IPS-15b (cell line): ENCODE measurements at regions not wholly inside any gene's neighbourhood (a gene's known extent, or its start where the extent isn't known, plus 50 kb on each side); places are given as distances from the start of the nearest gene placed in this dataset.
A peak's percentile ranks its signal among the peaks of the same experiment; 100 is the strongest.
"Not testable (repeated sequence)": the region's sequence is repeated elsewhere in the genome, so short reads cannot be mapped to it uniquely, and the experiment has no call there.

ENCODE experiments used
- H3K27me3 ChIP-seq: one replicate; pipeline ENCODE4 v1.6.1; 2013; ENCODE audit warnings: low read length; ENCODE audit not compliant: control insufficient read depth, insufficient read depth
- H3K36me3 ChIP-seq: one replicate; pipeline ENCODE4 v1.6.1; 2013; ENCODE audit warnings: low read length; ENCODE audit not compliant: control insufficient read depth, insufficient read depth
- H3K4me1 ChIP-seq: one replicate; pipeline ENCODE4 v1.6.1; 2013; ENCODE audit warnings: mild to moderate bottlenecking, low read length; ENCODE audit not compliant: control insufficient read depth, insufficient read depth
- H3K4me3 ChIP-seq: one replicate; pipeline ENCODE4 v1.5.1; 2013; ENCODE audit warnings: low read depth, low read length
- H3K9ac ChIP-seq: one replicate; pipeline ENCODE4 v1.6.1; 2013; ENCODE audit warnings: low read depth, mild to moderate bottlenecking, low read length
- H3K9me3 ChIP-seq: one replicate; pipeline ENCODE4 v1.6.1; 2013; ENCODE audit warnings: mild to moderate bottlenecking, low read length; ENCODE audit not compliant: control insufficient read depth, insufficient read depth

DNA sequence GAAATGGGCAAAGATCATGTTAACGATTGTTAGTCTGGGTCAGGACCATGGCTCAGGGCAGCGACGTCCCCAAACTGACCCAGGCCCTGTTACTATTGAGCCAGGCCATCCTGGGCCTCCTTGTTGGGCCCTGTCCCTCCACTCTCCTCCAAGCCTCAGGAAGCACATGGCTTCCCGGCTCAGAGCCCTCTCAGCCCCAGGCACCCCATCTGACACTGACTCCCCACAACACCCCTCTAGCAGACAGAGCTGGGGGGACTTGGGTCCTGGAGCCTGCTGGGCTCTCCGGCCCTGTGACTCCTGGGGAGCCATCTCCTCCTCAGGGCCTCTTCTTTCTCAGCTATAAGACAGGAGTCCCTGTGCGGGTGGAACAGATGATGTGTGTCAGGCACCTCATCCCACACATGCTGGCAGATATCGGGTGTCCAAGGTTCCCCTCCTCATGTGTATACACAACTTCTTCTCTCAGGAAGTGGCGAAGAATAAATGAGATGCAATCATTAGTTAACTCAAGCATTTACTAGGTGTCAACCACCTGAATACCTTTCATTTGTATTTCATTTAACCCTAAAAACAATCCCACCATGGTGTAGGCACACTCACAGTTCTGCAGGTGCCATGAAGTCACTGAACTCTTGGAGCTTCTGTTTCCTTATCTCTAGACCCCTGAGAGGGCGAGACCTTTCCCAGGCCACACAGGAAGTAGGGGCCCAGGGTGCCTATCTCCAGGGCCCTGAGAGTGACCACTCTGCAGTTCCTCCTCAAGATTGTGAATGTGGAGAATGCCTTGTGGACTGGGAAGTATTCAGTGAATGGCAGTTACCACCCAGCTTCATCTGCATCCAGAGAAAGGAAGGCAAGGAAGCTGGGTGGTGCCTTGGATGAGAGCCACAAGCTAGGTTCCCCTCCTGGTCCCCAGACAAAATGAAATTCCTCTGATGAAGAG, 282.5 kb upstream of the TLE3 start:
- Histone ChIP-seq H3K36me3 (no peaks in the 10 kb centered on the region), H3K4me3 (no peak overlapping the region)

DNA sequence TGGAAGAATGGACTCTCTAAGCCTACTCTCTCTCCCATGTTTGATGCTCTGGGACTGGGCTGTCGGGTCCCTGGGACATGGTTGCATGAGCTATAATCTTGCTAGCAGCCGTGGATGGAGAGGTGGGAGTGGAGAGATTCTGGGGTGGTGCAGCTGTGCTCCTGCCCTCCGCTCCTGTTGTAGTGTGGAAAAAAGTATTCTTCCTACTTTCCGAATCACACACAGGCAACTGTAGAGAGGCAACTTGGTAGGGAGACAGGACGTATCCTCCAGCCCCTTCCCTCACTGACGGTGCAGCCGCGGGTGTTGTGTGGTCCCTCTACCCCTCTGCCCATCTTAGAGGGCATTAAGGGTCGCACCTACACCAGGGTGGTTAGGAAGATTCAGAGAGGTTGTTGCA, 281.4 kb upstream of the TLE3 start:
- H3K27me3 ChIP-seq, result peaks cover 9% of the 10 kb centered on the region
- no peak overlapping the region for H3K4me3 ChIP-seq
- H3K9me3 ChIP-seq, result no peaks in the 10 kb centered on the region
- H3K36me3 ChIP-seq, result no peaks in the 10 kb centered on the region
- H3K9ac ChIP-seq, result no peak overlapping the region
- peaks cover 4% of the 10 kb centered on the region for H3K4me1 ChIP-seq

More for the DNA sequence above, 282.5 kb upstream of the TLE3 start:
- Histone ChIP-seq H3K4me1 (peaks cover 4% of the 10 kb centered on the region), H3K27me3 (peaks cover 8% of the 10 kb centered on the region), H3K9ac (no peak overlapping the region), H3K9me3 (no peaks in the 10 kb centered on the region)

- Histone ChIP-seq H3K27me3 (peaks cover 9% of the 10 kb centered on the region), H3K36me3 (no peaks in the 10 kb centered on the region), H3K4me3 (no peak overlapping the region), H3K9me3 (no peaks in the 10 kb centered on the region), H3K4me1 (peaks cover 4% of the 10 kb centered on the region), H3K9ac (no peak overlapping the region)
Measured at GRCh38 chr15:70378126-70379031, 280.7 kb upstream of the TLE3 start.

- Histone ChIP-seq H3K9me3 (no peaks in the 10 kb centered on the region), H3K27me3 (peaks cover 9% of the 10 kb centered on the region), H3K36me3 (no peaks in the 10 kb centered on the region), H3K9ac (no peak overlapping the region), H3K4me3 (peak overlapping the region; percentile 47), H3K4me1 (peaks cover 4% of the 10 kb centered on the region)
Measured at GRCh38 chr15:70376929-70377691, 279.4 kb upstream of the TLE3 start.

GRCh38 chr15:70376031-70376928, 278.6 kb upstream of the TLE3 start:
- H3K4me1 ChIP-seq, result peaks cover 4% of the 10 kb centered on the region
- H3K9me3 ChIP-seq, result no peaks in the 10 kb centered on the region
- peak overlapping the region; percentile 48 for H3K4me3 ChIP-seq
- no peaks in the 10 kb centered on the region for H3K36me3 ChIP-seq
- no peak overlapping the region for H3K9ac ChIP-seq
- peaks cover 9% of the 10 kb centered on the region for H3K27me3 ChIP-seq

- H3K4me3 ChIP-seq, result peak overlapping the region; percentile 48
- H3K4me1 ChIP-seq, result peaks cover 4% of the 10 kb centered on the region
- H3K36me3 ChIP-seq, result no peaks in the 10 kb centered on the region
- H3K9me3 ChIP-seq, result no peaks in the 10 kb centered on the region
- no peak overlapping the region for H3K9ac ChIP-seq
- H3K27me3 ChIP-seq, result peaks cover 9% of the 10 kb centered on the region
Measured at GRCh38 chr15:70375586-70375985, 277.9 kb upstream of the TLE3 start.

- H3K27me3 ChIP-seq, result peaks cover 9% of the 10 kb centered on the region
- no peaks in the 10 kb centered on the region for H3K9me3 ChIP-seq
- H3K4me1 ChIP-seq, result peaks cover 4% of the 10 kb centered on the region
- H3K9ac ChIP-seq, result no peak overlapping the region
- no peaks in the 10 kb centered on the region for H3K36me3 ChIP-seq
- H3K4me3 ChIP-seq, result no peak overlapping the region
Measured at GRCh38 chr15:70375006-70375431, 277.3 kb upstream of the TLE3 start.

DNA sequence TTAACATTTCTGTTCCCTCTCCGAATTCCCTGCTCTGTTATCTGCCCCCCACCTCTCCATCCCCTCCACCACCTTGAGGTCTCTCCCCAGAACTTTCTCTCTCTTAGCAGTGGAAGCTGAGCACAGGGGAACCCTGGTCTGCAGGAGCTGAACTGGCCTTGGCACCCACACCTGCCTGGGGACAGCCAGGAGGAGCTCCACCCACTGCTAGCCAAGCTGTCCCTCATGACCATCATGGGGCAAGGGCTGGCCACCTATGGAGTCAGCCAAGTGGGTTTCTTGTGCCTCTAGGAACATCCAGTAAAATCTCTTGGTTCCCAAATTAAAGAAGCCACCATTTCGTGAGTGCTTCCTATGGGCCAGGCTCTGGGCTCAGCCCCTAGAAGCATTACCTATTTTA, 276.4 kb upstream of the TLE3 start:
- H3K27me3 ChIP-seq, result peaks cover 9% of the 10 kb centered on the region
- H3K9me3 ChIP-seq, result no peaks in the 10 kb centered on the region
- H3K36me3 ChIP-seq, result no peaks in the 10 kb centered on the region
- no peak overlapping the region for H3K9ac ChIP-seq
- H3K4me1 ChIP-seq, result peaks cover 4% of the 10 kb centered on the region
- H3K4me3 ChIP-seq, result no peak overlapping the region

DNA sequence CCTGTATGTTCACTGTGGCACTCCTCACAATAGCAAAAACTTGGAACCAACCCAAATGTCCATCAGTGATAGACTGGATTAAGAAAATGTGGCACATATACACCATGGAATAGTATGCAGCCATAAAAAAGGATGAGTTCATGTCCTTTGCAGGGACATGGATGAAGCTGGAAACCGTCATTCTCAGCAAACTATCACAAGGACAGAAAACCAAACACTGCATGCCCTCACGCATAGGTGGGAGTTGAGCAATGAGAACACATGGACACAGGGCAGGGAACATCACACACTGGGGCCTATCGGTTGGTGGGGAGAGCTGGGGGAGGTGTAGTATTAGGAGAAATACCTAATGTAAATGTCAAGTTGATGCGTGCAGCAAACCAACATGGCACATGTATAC, 275.7 kb upstream of the TLE3 start:
- H3K36me3 ChIP-seq, H3K4me3 ChIP-seq, H3K9ac ChIP-seq, H3K4me1 ChIP-seq, H3K27me3 ChIP-seq, H3K9me3 ChIP-seq: not testable (repeated sequence)

DNA sequence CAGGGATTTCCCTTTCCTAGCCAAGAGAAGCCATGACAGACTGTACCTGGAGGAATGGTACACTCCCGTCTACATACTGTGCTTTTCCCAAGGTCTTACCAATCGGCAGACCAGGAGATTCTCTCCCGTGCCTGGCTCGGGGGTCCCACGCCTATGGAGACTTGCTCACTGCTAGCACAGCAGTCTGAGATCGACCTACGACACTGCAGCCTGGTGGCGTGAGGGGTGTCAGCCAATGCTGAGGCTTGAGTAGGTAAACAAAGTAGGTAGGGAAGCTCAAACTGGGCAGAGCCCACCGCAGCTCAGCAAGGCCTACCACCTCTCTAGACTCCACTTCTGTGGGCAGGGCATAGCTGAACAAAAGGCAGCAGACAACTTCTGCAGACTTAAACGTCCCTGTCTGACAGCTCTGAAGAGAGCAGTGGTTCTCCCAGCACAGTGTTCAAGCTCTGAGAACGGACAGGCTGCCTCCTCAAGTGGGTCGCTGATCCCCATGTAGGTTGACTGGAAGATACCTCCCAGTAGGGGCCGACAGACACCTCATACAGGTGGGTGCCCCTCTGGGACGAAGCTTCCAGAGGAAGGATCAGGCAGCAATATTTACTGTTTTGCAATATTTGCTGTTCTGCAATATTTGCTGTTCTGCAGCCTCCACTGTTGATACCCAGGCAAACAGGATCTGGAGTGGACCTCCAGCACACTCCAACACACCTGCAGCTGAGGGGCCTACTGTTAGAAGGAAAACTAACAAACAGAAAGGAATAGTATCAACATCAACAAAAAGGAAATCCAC, 270.4 kb upstream of the TLE3 start:
- H3K9ac ChIP-seq, H3K4me1 ChIP-seq, H3K27me3 ChIP-seq, H3K9me3 ChIP-seq, H3K4me3 ChIP-seq, H3K36me3 ChIP-seq: not testable (repeated sequence)
